Coronary artery (tissue), 2 donors: ENCODE measurements at regions not wholly inside any gene's neighbourhood (a gene's known extent, or its start where the extent isn't known, plus 50 kb on each side); places are given as distances from the start of the nearest gene placed in this dataset.

ENCODE experiments used
- DNase-seq: peaks from one replicate; pipeline ENCODE4 v3.0.0-alpha.2; 2017; ENCODE audit warnings: low spot score
- H3K27ac ChIP-seq, 2 donors: fragments of 200-600 bp; sonication (generic); one replicate each; pipeline ENCODE4 v1.5.1; 2016 to 2019
- H3K4me3 ChIP-seq: fragments of 200-600 bp; sonication (generic); 2 replicates; pipeline ENCODE4 v1.5.1; 2016; ENCODE audit warnings: mild to moderate bottlenecking, moderate library complexity
- TF ChIP-seq, protein P1 (sequence below): fragments of 200-600 bp; sonication (generic); IDR thresholded peaks from one replicate; pipeline ENCODE4 v1.5.1; 2019; ENCODE audit warnings: antibody characterized with exemption

DNA sequence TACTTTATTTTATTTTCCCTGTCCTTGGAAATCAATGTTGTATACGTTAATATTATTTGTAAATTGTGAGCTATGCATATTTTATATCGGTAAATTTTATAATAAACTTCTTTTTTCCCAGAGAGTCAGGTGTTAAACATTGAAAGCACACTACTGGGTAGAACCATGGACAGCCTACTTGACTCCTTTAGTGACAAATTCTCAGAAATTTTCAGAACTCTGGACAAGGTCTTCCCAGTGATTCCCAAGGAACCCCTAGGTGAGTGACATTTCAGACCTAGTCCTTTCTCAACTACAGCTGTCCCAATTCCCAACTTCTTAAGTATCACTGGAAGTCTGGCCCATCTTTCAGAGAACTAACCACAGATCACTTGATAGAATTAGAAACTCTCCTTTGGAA lies 107.2 kb downstream of the RCN1 start:
- Histone ChIP-seq H3K4me3 (no peak overlapping the region), H3K27ac (no peak overlapping the region)
- TF ChIP-seq, protein P1, sequence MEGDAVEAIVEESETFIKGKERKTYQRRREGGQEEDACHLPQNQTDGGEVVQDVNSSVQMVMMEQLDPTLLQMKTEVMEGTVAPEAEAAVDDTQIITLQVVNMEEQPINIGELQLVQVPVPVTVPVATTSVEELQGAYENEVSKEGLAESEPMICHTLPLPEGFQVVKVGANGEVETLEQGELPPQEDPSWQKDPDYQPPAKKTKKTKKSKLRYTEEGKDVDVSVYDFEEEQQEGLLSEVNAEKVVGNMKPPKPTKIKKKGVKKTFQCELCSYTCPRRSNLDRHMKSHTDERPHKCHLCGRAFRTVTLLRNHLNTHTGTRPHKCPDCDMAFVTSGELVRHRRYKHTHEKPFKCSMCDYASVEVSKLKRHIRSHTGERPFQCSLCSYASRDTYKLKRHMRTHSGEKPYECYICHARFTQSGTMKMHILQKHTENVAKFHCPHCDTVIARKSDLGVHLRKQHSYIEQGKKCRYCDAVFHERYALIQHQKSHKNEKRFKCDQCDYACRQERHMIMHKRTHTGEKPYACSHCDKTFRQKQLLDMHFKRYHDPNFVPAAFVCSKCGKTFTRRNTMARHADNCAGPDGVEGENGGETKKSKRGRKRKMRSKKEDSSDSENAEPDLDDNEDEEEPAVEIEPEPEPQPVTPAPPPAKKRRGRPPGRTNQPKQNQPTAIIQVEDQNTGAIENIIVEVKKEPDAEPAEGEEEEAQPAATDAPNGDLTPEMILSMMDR, result no peak
- no peak for DNase-seq

DNA sequence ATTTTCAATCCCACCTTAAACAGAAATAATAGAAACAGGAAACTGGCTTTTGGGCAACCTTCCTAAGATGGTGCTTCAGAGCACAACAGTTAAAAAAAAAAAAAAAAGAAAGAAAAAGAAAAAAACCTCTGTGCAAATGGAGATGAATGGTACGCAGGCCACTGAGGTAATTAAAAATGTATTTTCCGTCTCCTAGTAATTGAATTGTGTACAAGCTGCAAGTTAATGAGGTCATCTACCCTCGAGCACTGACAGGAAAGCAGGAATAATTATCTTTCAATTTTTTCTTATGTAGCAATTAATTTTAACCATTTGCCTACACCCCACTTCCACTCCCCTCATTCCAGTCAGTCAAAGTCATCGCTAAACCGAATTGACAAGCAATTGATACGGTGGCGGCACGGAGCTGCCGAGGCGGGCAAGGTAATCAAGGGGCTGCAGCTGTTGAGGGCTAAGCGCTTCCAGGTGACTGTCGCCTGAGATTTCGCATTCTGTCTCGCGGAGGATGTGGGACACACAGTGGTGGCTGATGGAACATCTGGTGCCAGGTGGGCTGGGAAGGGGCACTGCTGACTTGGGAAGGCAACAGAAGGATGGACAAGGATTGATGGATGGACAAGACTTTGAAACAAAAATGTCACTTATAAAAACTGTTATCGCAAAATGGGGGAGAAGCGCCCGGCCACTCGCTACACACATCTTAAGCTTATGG lies 109.4 kb downstream of the RCN1 start:
- peak; percentile 65 for DNase-seq
- H3K4me3 ChIP-seq, result no peak overlapping the region
- TF ChIP-seq, protein P1, result no peak
- H3K27ac ChIP-seq, result no peak overlapping the region

DNA sequence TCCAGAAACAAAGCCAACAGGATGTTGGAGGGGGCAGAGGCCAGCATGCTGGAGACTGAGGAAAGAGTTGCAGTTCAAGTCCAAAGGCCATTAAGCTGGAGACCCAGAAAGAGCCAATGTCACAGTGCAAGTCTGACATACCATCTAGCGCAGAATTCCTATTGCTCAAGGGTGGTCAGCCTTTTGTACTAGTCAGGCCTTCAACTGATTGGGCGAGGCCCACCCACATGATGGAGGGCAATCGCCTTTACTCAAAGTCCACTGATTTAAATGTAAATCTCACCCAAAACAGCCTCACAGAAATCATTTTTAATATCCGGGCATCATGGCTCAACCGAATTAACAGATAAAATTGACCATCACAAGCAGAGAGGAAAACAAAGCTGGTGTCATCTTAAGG lies 113.9 kb downstream of the RCN1 start:
- TF ChIP-seq, protein P1, result no peak
- no peak for DNase-seq
- no peak overlapping the region for H3K4me3 ChIP-seq
- H3K27ac ChIP-seq, result no peak overlapping the region

DNA sequence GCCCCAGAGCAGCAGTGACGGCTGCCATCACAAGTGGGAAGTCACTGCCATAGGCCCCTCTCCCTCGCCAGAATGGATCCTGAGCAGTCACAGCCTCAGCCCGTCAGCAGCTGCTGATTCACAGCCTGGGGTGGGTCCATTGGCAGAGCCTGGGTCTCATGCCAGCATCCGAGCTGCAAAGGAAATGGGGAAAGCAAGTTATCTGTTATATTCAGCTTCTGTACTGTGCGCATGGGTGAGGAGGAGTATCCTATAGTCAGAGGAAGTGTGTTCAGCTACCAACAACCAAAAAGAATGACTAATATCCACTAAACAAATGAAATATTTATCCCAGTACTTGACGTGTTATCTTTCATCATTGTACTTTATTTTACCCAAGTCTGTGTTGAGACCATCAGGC lies 119.7 kb downstream of the RCN1 start:
- H3K4me3 ChIP-seq, result no peak overlapping the region
- no peak for DNase-seq
- H3K27ac ChIP-seq, result no peak overlapping the region
- TF ChIP-seq, protein P1, result no peak

DNA sequence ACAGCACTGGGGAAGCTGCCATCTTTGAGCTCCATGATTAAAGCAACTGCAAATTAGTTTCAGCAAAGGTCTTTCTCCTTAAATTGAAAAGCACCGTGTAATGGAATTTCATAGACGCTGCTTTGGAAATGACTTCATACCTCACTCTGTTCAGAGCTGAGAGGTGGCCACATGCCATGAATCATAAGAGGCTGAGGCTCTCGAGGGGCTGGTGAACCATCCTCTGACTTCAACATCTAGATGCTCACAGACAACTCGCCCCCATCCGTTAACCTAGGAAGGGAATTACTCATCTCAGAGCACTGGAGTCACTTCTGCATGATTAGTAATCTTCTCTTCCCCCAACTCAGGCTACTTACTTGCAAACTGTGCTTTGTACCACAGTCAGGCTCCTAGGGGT lies 122.3 kb downstream of the RCN1 start:
- TF ChIP-seq, protein P1, result no peak

DNA sequence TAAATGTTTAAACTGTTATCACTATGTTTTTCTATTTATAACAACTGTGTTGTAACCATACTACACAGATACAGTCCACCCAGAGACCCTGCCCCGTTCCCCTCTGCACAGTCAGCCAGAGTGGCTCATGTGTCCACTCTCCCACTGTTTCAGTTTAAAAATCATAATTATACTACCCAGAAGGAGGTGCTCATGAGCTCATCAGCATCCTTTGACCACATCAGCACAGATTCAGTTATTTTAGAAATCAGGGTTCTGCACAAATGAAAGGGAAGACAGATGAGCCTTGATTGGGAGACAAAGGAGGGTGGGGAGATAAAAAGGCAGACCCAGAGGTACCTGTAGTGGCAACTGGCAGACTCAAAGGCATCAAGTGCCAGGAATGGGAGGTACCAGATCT lies 124.3 kb downstream of the RCN1 start:
- H3K27ac ChIP-seq, result no peak overlapping the region
- TF ChIP-seq, protein P1, result no peak
- no peak overlapping the region for H3K4me3 ChIP-seq
- no peak for DNase-seq

More for the DNA sequence above, 122.3 kb downstream of the RCN1 start:
- H3K4me3 ChIP-seq, result no peak overlapping the region
- no peak for DNase-seq
- H3K27ac ChIP-seq, result no peak overlapping the region

DNA sequence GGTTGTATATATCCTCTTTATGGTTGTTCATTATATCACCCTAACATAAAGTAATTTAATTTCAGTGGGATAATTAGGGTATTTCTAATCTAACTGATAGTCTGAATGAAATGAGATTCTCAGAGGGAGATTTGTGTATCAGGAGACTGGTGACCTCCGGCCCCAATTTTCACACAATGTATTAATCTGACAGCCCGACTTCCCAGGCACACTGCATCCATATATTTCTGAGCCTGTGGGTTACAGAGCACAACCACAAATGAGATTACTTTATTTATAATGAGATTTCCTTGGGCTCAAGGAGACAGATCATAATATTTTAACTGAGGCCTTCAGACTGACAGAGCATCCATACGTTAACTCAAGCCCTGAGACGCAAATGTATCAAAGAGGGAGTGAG lies 125.9 kb downstream of the RCN1 start:
- TF ChIP-seq, protein P1, result no peak
- H3K27ac ChIP-seq, result no peak overlapping the region
- no peak for DNase-seq
- H3K4me3 ChIP-seq, result no peak overlapping the region
